HEK293 (cell line): ENCODE measurements at regions not wholly inside any gene's neighbourhood (a gene's known extent, or its start where the extent isn't known, plus 50 kb on each side); places are given as distances from the start of the nearest gene placed in this dataset.

ENCODE experiments used
- GLIS1 ChIP-seq: fragments of 450-650 bp; formaldehyde crosslinking; IDR thresholded peaks from 2 replicates; pipeline ENCODE4 v1.5.1; 2016; ENCODE audit warnings: missing biosample characterization, missing genetic modification characterization
- KLF8 ChIP-seq: fragments of 450-650 bp; formaldehyde crosslinking; IDR thresholded peaks from 2 replicates; pipeline ENCODE4 v1.5.1; 2016; ENCODE audit warnings: missing biosample characterization, missing genetic modification characterization
- OSR2 ChIP-seq: fragments of 450-650 bp; formaldehyde crosslinking; IDR thresholded peaks from 2 replicates; pipeline ENCODE4 v1.5.1; 2016; ENCODE audit warnings: missing biosample characterization, missing genetic modification characterization
- REPIN1 ChIP-seq: fragments of 450-650 bp; formaldehyde crosslinking; IDR thresholded peaks from 2 replicates; pipeline ENCODE4 v1.5.1; 2017; ENCODE audit warnings: missing biosample characterization, missing genetic modification characterization, low read depth
- ZBTB48 ChIP-seq: fragments of 450-650 bp; formaldehyde crosslinking; IDR thresholded peaks from 2 replicates; pipeline ENCODE4 v1.5.1; 2016; ENCODE audit warnings: missing biosample characterization, missing genetic modification characterization
- ZNF10 ChIP-seq: fragments of 450-650 bp; formaldehyde crosslinking; IDR thresholded peaks from 2 replicates; pipeline ENCODE4 v1.5.1; 2017; ENCODE audit warnings: missing biosample characterization, missing genetic modification characterization
- ZNF16 ChIP-seq: fragments of 450-650 bp; formaldehyde crosslinking; IDR thresholded peaks from 2 replicates; pipeline ENCODE4 v1.5.1; 2016; ENCODE audit warnings: low read depth, missing biosample characterization, missing genetic modification characterization
- ZNF184 ChIP-seq: fragments of 450-650 bp; IDR thresholded peaks from 2 replicates; pipeline ENCODE4 v1.5.1; 2018; ENCODE audit warnings: missing biosample characterization, mild to moderate bottlenecking, missing genetic modification characterization
- ZNF391 ChIP-seq: fragments of 450-650 bp; formaldehyde crosslinking; IDR thresholded peaks from 2 replicates; pipeline ENCODE4 v1.5.1; 2016; ENCODE audit warnings: low read depth, missing biosample characterization, missing genetic modification characterization, borderline replicate concordance
- ZNF423 ChIP-seq: fragments of 450-650 bp; formaldehyde crosslinking; IDR thresholded peaks from 2 replicates; pipeline ENCODE4 v1.5.1; 2016; ENCODE audit warnings: missing biosample characterization, missing genetic modification characterization
- ZNF48 ChIP-seq: fragments of 450-650 bp; formaldehyde crosslinking; IDR thresholded peaks from 2 replicates; pipeline ENCODE4 v1.5.1; 2016; ENCODE audit warnings: missing biosample characterization, missing genetic modification characterization
- ZNF529 ChIP-seq: fragments of 450-650 bp; formaldehyde crosslinking; IDR thresholded peaks from 2 replicates; pipeline ENCODE4 v1.5.1; 2017; ENCODE audit warnings: missing genetic modification characterization, missing biosample characterization; ENCODE audit not compliant: insufficient replicate concordance
- ZNF555 ChIP-seq: fragments of 450-650 bp; formaldehyde crosslinking; conservative IDR thresholded peaks from 2 replicates; pipeline ENCODE4 v1.5.1; 2017; ENCODE audit warnings: missing biosample characterization, mild to moderate bottlenecking, missing genetic modification characterization, inconsistent platforms
- ZNF629 ChIP-seq: fragments of 450-650 bp; formaldehyde crosslinking; IDR thresholded peaks from 2 replicates; pipeline ENCODE4 v1.5.1; 2017; ENCODE audit warnings: missing biosample characterization, missing genetic modification characterization
- ZNF654 ChIP-seq: fragments of 450-650 bp; formaldehyde crosslinking; IDR thresholded peaks from 2 replicates; pipeline ENCODE4 v1.5.1; 2016; ENCODE audit warnings: low read depth, missing biosample characterization, missing genetic modification characterization
- ZNF660 ChIP-seq: fragments of 450-650 bp; IDR thresholded peaks from 2 replicates; pipeline ENCODE4 v1.5.1; 2018; ENCODE audit warnings: missing biosample characterization, mild to moderate bottlenecking, missing genetic modification characterization
- ZNF747 ChIP-seq: fragments of 450-650 bp; formaldehyde crosslinking; IDR thresholded peaks from 2 replicates; pipeline ENCODE4 v1.5.1; 2016; ENCODE audit warnings: missing biosample characterization, missing genetic modification characterization
- ZNF791 ChIP-seq: fragments of 450-650 bp; formaldehyde crosslinking; IDR thresholded peaks from 2 replicates; pipeline ENCODE4 v1.5.1; 2016; ENCODE audit warnings: missing biosample characterization, missing genetic modification characterization
- TF ChIP-seq, protein P1 (sequence below): fragments of 450-650 bp; formaldehyde crosslinking; IDR thresholded peaks from 2 replicates; pipeline ENCODE4 v1.5.1; 2016; ENCODE audit warnings: missing biosample characterization, missing genetic modification characterization
- TF ChIP-seq, protein P2 (sequence below): fragments of 450-650 bp; formaldehyde crosslinking; IDR thresholded peaks from 2 replicates; pipeline ENCODE4 v1.5.1; 2016; ENCODE audit warnings: missing biosample characterization, missing genetic modification characterization
- TF ChIP-seq, protein P3 (sequence below): fragments of 450-650 bp; formaldehyde crosslinking; IDR thresholded peaks from 2 replicates; pipeline ENCODE4 v1.5.1; 2017; ENCODE audit warnings: missing biosample characterization, mild to moderate bottlenecking, missing genetic modification characterization, moderate library complexity
- TF ChIP-seq, protein P4 (sequence below): fragments of 450-650 bp; formaldehyde crosslinking; IDR thresholded peaks from 2 replicates; pipeline ENCODE4 v1.5.1; 2016; ENCODE audit warnings: missing biosample characterization, missing genetic modification characterization
- TF ChIP-seq, protein P5 (sequence below): fragments of 450-650 bp; formaldehyde crosslinking; IDR thresholded peaks from 2 replicates; pipeline ENCODE4 v1.5.1; 2016; ENCODE audit warnings: missing biosample characterization, missing genetic modification characterization

DNA sequence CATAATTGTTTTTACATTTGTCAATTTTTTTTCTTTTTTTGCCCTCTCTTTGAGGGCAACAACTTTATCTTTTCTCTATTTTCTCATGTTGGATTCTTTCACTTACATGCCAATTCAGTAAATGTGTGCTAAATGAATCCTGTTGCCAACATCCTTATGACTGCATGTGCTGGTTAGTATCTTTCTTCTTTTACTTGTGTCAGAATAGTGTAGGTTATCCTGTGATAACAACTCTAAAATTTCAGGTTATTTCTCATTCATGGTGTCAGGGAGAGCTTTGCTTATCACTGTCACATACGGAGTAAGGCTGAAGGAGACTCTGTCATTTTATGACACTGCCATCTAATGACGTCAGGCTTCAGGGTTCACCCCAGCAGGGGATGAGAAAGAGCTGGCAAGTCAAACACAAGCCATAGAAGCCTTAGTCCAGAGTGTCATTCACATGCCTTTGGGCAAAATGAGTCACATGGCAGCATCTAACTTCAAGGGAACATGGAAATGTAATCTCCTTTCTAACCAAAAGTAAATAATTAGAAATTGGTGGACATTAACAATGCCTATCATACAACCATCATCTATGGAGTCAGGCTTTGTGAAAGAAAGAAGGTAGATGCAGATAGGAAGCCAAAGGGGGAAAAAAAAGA lies 242.5 kb upstream of the ATP2B1 start (continued):
- TF ChIP-seq, protein P1, sequence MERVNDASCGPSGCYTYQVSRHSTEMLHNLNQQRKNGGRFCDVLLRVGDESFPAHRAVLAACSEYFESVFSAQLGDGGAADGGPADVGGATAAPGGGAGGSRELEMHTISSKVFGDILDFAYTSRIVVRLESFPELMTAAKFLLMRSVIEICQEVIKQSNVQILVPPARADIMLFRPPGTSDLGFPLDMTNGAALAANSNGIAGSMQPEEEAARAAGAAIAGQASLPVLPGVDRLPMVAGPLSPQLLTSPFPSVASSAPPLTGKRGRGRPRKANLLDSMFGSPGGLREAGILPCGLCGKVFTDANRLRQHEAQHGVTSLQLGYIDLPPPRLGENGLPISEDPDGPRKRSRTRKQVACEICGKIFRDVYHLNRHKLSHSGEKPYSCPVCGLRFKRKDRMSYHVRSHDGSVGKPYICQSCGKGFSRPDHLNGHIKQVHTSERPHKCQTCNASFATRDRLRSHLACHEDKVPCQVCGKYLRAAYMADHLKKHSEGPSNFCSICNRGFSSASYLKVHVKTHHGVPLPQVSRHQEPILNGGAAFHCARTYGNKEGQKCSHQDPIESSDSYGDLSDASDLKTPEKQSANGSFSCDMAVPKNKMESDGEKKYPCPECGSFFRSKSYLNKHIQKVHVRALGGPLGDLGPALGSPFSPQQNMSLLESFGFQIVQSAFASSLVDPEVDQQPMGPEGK (tag by site-specific recombination), result 0 out of 2 replicates have a peak, but pooled peaks have one; percentile 29
- TF ChIP-seq ZNF423 (tag by site-specific recombination) (no peak), ZNF16 (tag by site-specific recombination) (no peak), GLIS1 (peak; percentile 83), ZBTB48 (tag by site-specific recombination) (0 out of 2 replicates have a peak, but pooled peaks have one; percentile 23), ZNF184 (tag by site-specific recombination) (peak; percentile 96), ZNF10 (tag by site-specific recombination) (peak; percentile 87), ZNF660 (tag by site-specific recombination) (peak; percentile 89), ZNF654 (0 out of 2 replicates have a peak, but pooled peaks have one; percentile 2), ZNF555 (tag by site-specific recombination) (no peak), ZNF629 (peak; percentile 98), ZNF529 (tag by site-specific recombination) (no peak), OSR2 (tag by site-specific recombination) (peak; percentile 62; the same call in 1 of the 2 replicates), KLF8 (tag by site-specific recombination) (peak; percentile 46; the same call in 1 of the 2 replicates), REPIN1 (tag by site-specific recombination) (no peak), ZNF747 (tag by site-specific recombination) (no peak), ZNF48 (tag by site-specific recombination) (no peak), ZNF391 (peak; percentile 52; the same call in 1 of the 2 replicates), ZNF791 (tag by site-specific recombination) (no peak)
- TF ChIP-seq, protein P2, sequence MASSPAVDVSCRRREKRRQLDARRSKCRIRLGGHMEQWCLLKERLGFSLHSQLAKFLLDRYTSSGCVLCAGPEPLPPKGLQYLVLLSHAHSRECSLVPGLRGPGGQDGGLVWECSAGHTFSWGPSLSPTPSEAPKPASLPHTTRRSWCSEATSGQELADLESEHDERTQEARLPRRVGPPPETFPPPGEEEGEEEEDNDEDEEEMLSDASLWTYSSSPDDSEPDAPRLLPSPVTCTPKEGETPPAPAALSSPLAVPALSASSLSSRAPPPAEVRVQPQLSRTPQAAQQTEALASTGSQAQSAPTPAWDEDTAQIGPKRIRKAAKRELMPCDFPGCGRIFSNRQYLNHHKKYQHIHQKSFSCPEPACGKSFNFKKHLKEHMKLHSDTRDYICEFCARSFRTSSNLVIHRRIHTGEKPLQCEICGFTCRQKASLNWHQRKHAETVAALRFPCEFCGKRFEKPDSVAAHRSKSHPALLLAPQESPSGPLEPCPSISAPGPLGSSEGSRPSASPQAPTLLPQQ, result peak; percentile 59; the same call in 1 of the 2 replicates
- TF ChIP-seq, protein P3, sequence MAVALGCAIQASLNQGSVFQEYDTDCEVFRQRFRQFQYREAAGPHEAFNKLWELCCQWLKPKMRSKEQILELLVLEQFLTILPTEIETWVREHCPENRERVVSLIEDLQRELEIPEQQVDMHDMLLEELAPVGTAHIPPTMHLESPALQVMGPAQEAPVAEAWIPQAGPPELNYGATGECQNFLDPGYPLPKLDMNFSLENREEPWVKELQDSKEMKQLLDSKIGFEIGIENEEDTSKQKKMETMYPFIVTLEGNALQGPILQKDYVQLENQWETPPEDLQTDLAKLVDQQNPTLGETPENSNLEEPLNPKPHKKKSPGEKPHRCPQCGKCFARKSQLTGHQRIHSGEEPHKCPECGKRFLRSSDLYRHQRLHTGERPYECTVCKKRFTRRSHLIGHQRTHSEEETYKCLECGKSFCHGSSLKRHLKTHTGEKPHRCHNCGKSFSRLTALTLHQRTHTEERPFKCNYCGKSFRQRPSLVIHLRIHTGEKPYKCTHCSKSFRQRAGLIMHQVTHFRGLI (tag by site-specific recombination), result no peak; the same call in 1 of the 2 replicates
- TF ChIP-seq, protein P4, sequence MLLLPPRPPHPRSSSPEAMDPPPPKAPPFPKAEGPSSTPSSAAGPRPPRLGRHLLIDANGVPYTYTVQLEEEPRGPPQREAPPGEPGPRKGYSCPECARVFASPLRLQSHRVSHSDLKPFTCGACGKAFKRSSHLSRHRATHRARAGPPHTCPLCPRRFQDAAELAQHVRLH (tag by site-specific recombination), result peak; percentile 72; the same call in 1 of the 2 replicates
- TF ChIP-seq, protein P5, sequence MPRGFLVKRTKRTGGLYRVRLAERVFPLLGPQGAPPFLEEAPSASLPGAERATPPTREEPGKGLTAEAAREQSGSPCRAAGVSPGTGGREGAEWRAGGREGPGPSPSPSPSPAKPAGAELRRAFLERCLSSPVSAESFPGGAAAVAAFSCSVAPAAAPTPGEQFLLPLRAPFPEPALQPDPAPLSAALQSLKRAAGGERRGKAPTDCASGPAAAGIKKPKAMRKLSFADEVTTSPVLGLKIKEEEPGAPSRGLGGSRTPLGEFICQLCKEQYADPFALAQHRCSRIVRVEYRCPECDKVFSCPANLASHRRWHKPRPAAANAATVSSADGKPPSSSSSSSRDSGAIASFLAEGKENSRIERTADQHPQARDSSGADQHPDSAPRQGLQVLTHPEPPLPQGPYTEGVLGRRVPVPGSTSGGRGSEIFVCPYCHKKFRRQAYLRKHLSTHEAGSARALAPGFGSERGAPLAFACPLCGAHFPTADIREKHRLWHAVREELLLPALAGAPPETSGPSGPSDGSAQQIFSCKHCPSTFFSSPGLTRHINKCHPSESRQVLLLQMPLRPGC (tag by site-specific recombination), result peak; percentile 78
